GM10266 (cell line): ENCODE measurements at regions not wholly inside any gene's neighbourhood (a gene's known extent, or its start where the extent isn't known, plus 50 kb on each side); places are given as distances from the start of the nearest gene placed in this dataset.

Experiments
- DNase-seq: peaks from one replicate; pipeline ENCODE4 v3.0.0; 2012; ENCODE audit errors: extremely low spot score
- CTCF ChIP-seq: IDR thresholded peaks from 2 replicates; pipeline ENCODE4 v1.5.1; 2012; ENCODE audit warnings: mild to moderate bottlenecking, low read depth; ENCODE audit not compliant: control insufficient read depth, insufficient read depth; ENCODE audit errors: missing control alignments

GRCh38 chr13:83365723-83366122, 516.6 kb downstream of the SLITRK1 start:
- no peak for DNase-seq
- no peak for TF ChIP-seq CTCF

GRCh38 chr13:83355041-83355440, 527.2 kb downstream of the SLITRK1 start:
- no peak for TF ChIP-seq CTCF
- no peak for DNase-seq

- no peak for TF ChIP-seq CTCF
- DNase-seq = no peak
Measured at GRCh38 chr13:83352391-83352790, 529.9 kb downstream of the SLITRK1 start.

- TF ChIP-seq CTCF = no peak
- no peak for DNase-seq
Measured at GRCh38 chr13:83350569-83350968, 531.7 kb downstream of the SLITRK1 start.

- no peak for TF ChIP-seq CTCF
- no peak for DNase-seq
Measured at GRCh38 chr13:83344518-83344917, 537.8 kb downstream of the SLITRK1 start.

GRCh38 chr13:83340170-83340569, 542.1 kb downstream of the SLITRK1 start:
- TF ChIP-seq CTCF = no peak
- no peak for DNase-seq

- no peak for TF ChIP-seq CTCF
- no peak for DNase-seq
Measured at GRCh38 chr13:83333614-83334388, 548.5 kb downstream of the SLITRK1 start.
